SK-N-SH (cell line): ENCODE measurements at regions not wholly inside any gene's neighbourhood (a gene's known extent, or its start where the extent isn't known, plus 50 kb on each side); places are given as distances from the start of the nearest gene placed in this dataset.

Source experiments
- CTCF ChIA-PET: fragments of 300-600, 350-600 bp; formaldehyde crosslinking; extraction: SDS; loops from one replicate; lab custom pipeline; 2021; lab: Yijun Ruan, JAX
- POLR2A ChIA-PET: fragments of 350-600 bp; sonication (Branson Sonifier 250); formaldehyde crosslinking; extraction: SDS; loops from one replicate; lab custom pipeline; 2020; ENCODE audit warnings: antibody characterized with exemption, inconsistent platforms; lab: Yijun Ruan, JAX
- DNase-seq: peaks from one replicate; pipeline ENCODE4 v3.0.0; 2012
- H2AFZ ChIP-seq: fragments of 200-600 bp; sonication (generic); 2 replicates; pipeline ENCODE4 v1.8.1; 2016; ENCODE audit warnings: antibody characterized with exemption, mild to moderate bottlenecking, low read depth
- H3F3A ChIP-seq: fragments of 200-600 bp; sonication (generic); replicated peaks from 2 replicates; pipeline ENCODE3; 2016; ENCODE audit warnings: antibody characterized with exemption, mild to moderate bottlenecking; ENCODE audit not compliant: insufficient read depth
- H3K27ac ChIP-seq, 2 experiments: fragments of 200-500 bp in 1 of 2; fragments of 200-600 bp in 1 of 2; sonication (Bioruptor generic) in 1 of 2; sonication (generic), shearing (Covaris generic) in 1 of 2; 2 replicates each; pipeline versions ENCODE4 v1.5.1 to v1.6.1; 2014 to 2016; ENCODE audit warnings: low read depth in 2 of 2, inconsistent platforms in 1 of 2, low read length in 1 of 2, mild to moderate bottlenecking in 1 of 2, mixed read lengths in 1 of 2
- H3K27me3 ChIP-seq: fragments of 200-600 bp; sonication (generic), shearing (Covaris generic); 2 replicates; pipeline ENCODE4 v1.6.1; 2016; ENCODE audit warnings: mixed run types; ENCODE audit not compliant: insufficient read depth
- H3K36me3 ChIP-seq, 2 experiments: fragments of 200-500 bp in 1 of 2; fragments of 200-600 bp in 1 of 2; sonication (Bioruptor generic) in 1 of 2; sonication (generic) in 1 of 2; replicated peaks in 1 of 2; 2 replicates each; pipeline versions ENCODE3 to v1.5.1; 2014 to 2016; ENCODE audit warnings: low read length in 1 of 2, mild to moderate bottlenecking in 1 of 2; ENCODE audit not compliant: insufficient read depth in 2 of 2, control insufficient read depth in 1 of 2
- H3K4me1 ChIP-seq, 2 experiments: fragments of 200-500 bp in 1 of 2; fragments of 200-600 bp in 1 of 2; sonication (Bioruptor generic) in 1 of 2; sonication (generic), shearing (Covaris generic) in 1 of 2; 2 replicates each; pipeline versions ENCODE4 v1.5.1 to v1.6.1; 2014 to 2016; ENCODE audit warnings: low read depth in 1 of 2, low read length in 1 of 2, mixed run types in 1 of 2; ENCODE audit not compliant: insufficient read depth in 2 of 2, control insufficient read depth in 1 of 2
- H3K4me2 ChIP-seq: fragments of 200-600 bp; sonication (generic), shearing (Covaris generic); 2 replicates; pipeline ENCODE4 v1.6.1; 2017; ENCODE audit warnings: mixed run types
- H3K4me3 ChIP-seq, 2 experiments: fragments of 200-500 bp in 1 of 2; fragments of 200-600 bp in 1 of 2; sonication (Bioruptor generic) in 1 of 2; sonication (generic), shearing (Covaris generic) in 1 of 2; 2 replicates each; pipeline versions ENCODE4 v1.5.1 to v1.8.1; 2014 to 2016; ENCODE audit warnings: low read depth in 2 of 2, inconsistent platforms in 1 of 2, low read length in 1 of 2, mild to moderate bottlenecking in 1 of 2, mixed read lengths in 1 of 2, moderate library complexity in 1 of 2
- H3K79me2 ChIP-seq: fragments of 200-600 bp; sonication (generic); 2 replicates; pipeline ENCODE4 v1.8.1; 2017; ENCODE audit warnings: mild to moderate bottlenecking; ENCODE audit not compliant: insufficient read depth
- H3K9ac ChIP-seq: fragments of 200-600 bp; sonication (generic); 2 replicates; pipeline ENCODE4 v1.6.1; 2017; ENCODE audit warnings: mixed run types
- H3K9me2 ChIP-seq: fragments of 200-600 bp; sonication (generic); 2 replicates; pipeline ENCODE4 v1.6.1; 2017; ENCODE audit warnings: mixed run types
- H3K9me3 ChIP-seq: fragments of 200-600 bp; sonication (generic); 2 replicates; pipeline ENCODE4 v1.6.1; 2017; ENCODE audit warnings: mixed run types, mild to moderate bottlenecking, moderate library complexity
- H4K20me1 ChIP-seq: fragments of 200-600 bp; sonication (generic); 2 replicates; pipeline ENCODE4 v1.6.1; 2017; ENCODE audit warnings: mild to moderate bottlenecking, mixed run types; ENCODE audit not compliant: insufficient read depth
- CHD2 ChIP-seq: fragments of 150-350 bp; IDR thresholded peaks from 2 replicates; pipeline ENCODE4 v1.6.1; 2018; ENCODE audit warnings: low read length; ENCODE audit not compliant: partially characterized antibody
- CTCF ChIP-seq: fragments of 200-600 bp; sonication (generic); IDR thresholded peaks from 2 replicates; pipeline ENCODE4 v1.6.1; 2017; ENCODE audit warnings: antibody characterized with exemption, mild to moderate bottlenecking, moderate library complexity
- EP300 ChIP-seq, 2 experiments: IDR thresholded peaks; 2 replicates each; pipeline versions ENCODE4 v1.4.0 to v1.6.1; 2012; ENCODE audit warnings: borderline replicate concordance in 1 of 2, low read depth in 1 of 2, low read length in 1 of 2
- EZH2phosphoT487 ChIP-seq: fragments of 200-600 bp; sonication (generic); IDR thresholded peaks from 2 replicates; pipeline ENCODE4 v1.6.1; 2017; ENCODE audit warnings: low read depth, mixed run types, mild to moderate bottlenecking, antibody characterized with exemption, moderate library complexity, borderline replicate concordance
- FOSL2 ChIP-seq: IDR thresholded peaks from 2 replicates; pipeline ENCODE4 v1.4.0; 2012; ENCODE audit warnings: low read depth, mild to moderate bottlenecking, moderate library complexity, borderline replicate concordance
- FOXJ3 ChIP-seq: sonication (generic); formaldehyde crosslinking; IDR thresholded peaks from 2 replicates; pipeline ENCODE4 v1.5.1; 2020; ENCODE audit warnings: mild to moderate bottlenecking, missing genetic modification reagents
- FOXM1 ChIP-seq: IDR thresholded peaks from 2 replicates; pipeline ENCODE4 v1.4.0; 2012; ENCODE audit warnings: low read depth, mild to moderate bottlenecking
- GATA2 ChIP-seq: sonication (generic); formaldehyde crosslinking; IDR thresholded peaks from 2 replicates; pipeline ENCODE4 v1.5.0; 2020; ENCODE audit warnings: mild to moderate bottlenecking, missing genetic modification reagents
- IRF3 ChIP-seq: fragments of 150-350 bp; IDR thresholded peaks from 2 replicates; pipeline ENCODE4 v1.6.1; 2016; ENCODE audit warnings: mild to moderate bottlenecking, low read depth, low read length
- MEF2A ChIP-seq: IDR thresholded peaks from 2 replicates; pipeline ENCODE4 v1.4.0; 2012; ENCODE audit warnings: low read depth, borderline replicate concordance
- PBX3 ChIP-seq: IDR thresholded peaks from 2 replicates; pipeline ENCODE4; 2012
- RCOR1 ChIP-seq: fragments of 150-350 bp; IDR thresholded peaks from 2 replicates; pipeline ENCODE4 v1.6.1; 2017; ENCODE audit warnings: antibody characterized with exemption, low read length
- RXRA ChIP-seq: IDR thresholded peaks from 2 replicates; pipeline ENCODE4 v1.4.0; 2012; ENCODE audit warnings: low read depth, mild to moderate bottlenecking, borderline replicate concordance
- SIN3A ChIP-seq: IDR thresholded peaks from 2 replicates; pipeline ENCODE4 v1.6.1; 2012; ENCODE audit warnings: low read depth, mild to moderate bottlenecking, low read length, moderate library complexity, borderline replicate concordance
- TCF12 ChIP-seq: IDR thresholded peaks from 2 replicates; pipeline ENCODE4 v1.4.0; 2012
- YY1 ChIP-seq: IDR thresholded peaks from 2 replicates; pipeline ENCODE4 v1.4.0; 2012; ENCODE audit warnings: low read depth, mild to moderate bottlenecking
- WGBS: methylation state at CpG from one replicate; pipeline ENCODE4 v1.1.6; 2017; ENCODE audit warnings: low lambda C conversion rate; 5-methylcytosine and 5-hydroxymethylcytosine counted together
- TF ChIP-seq, protein P1 (sequence below): IDR thresholded peaks from 2 replicates; pipeline ENCODE4 v1.6.1; 2012; ENCODE audit warnings: mild to moderate bottlenecking, low read depth, low read length, moderate library complexity

- Histone ChIP-seq H3K9ac (no peak overlapping the region), H3K4me1 (no peaks in the 10 kb centered on the region), H3K4me3 (no peak overlapping the region), H4K20me1 (no peaks in the 10 kb centered on the region), H3K36me3 (no peaks in the 10 kb centered on the region), H3K9me3 (no peaks in the 10 kb centered on the region), H3K9me2 (no peaks in the 10 kb centered on the region), H3F3A (no peaks in the 10 kb centered on the region), H3K4me2 (no peak overlapping the region), H3K27ac (no peak overlapping the region), H3K79me2 (no peaks in the 10 kb centered on the region), H2AFZ (no peak overlapping the region), H3K27me3 (no peaks in the 10 kb centered on the region)
- TF ChIP-seq SIN3A: no peak
- TF ChIP-seq FOXJ3 (CRISPR knock-in tag): no peak
- TF ChIP-seq EP300 (IDR thresholded peaks at IDR 0.05; ENCODE audit: borderline replicate concordance in 1 of 2, low read depth in 1 of 2, low read length in 1 of 2): no peak
- TF ChIP-seq FOXM1: no peak
- TF ChIP-seq CHD2: no peak
- TF ChIP-seq, protein P1, sequence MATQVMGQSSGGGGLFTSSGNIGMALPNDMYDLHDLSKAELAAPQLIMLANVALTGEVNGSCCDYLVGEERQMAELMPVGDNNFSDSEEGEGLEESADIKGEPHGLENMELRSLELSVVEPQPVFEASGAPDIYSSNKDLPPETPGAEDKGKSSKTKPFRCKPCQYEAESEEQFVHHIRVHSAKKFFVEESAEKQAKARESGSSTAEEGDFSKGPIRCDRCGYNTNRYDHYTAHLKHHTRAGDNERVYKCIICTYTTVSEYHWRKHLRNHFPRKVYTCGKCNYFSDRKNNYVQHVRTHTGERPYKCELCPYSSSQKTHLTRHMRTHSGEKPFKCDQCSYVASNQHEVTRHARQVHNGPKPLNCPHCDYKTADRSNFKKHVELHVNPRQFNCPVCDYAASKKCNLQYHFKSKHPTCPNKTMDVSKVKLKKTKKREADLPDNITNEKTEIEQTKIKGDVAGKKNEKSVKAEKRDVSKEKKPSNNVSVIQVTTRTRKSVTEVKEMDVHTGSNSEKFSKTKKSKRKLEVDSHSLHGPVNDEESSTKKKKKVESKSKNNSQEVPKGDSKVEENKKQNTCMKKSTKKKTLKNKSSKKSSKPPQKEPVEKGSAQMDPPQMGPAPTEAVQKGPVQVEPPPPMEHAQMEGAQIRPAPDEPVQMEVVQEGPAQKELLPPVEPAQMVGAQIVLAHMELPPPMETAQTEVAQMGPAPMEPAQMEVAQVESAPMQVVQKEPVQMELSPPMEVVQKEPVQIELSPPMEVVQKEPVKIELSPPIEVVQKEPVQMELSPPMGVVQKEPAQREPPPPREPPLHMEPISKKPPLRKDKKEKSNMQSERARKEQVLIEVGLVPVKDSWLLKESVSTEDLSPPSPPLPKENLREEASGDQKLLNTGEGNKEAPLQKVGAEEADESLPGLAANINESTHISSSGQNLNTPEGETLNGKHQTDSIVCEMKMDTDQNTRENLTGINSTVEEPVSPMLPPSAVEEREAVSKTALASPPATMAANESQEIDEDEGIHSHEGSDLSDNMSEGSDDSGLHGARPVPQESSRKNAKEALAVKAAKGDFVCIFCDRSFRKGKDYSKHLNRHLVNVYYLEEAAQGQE: no peak
- TF ChIP-seq MEF2A: no peak
- CTCF ChIA-PET: no interaction called here
- POLR2A ChIA-PET: no interaction called here
- DNase-seq: no peak
- WGBS: 0% methylated on average over 1 of the region's 1 CpG
Observed at GRCh38 chr4:38344929-38345328, 319.1 kb upstream of the KLF3 start.

GRCh38 chr4:38347251-38347650 lies 316.7 kb upstream of the KLF3 start:
- WGBS: 38% methylated on average over 3 of the region's 3 CpGs
- TF ChIP-seq RXRA: no peak
- no peak for TF ChIP-seq GATA2 (CRISPR knock-in tag)
- no peak for TF ChIP-seq TCF12
- no peak for TF ChIP-seq IRF3
- TF ChIP-seq RCOR1: no peak
- no peak for TF ChIP-seq FOSL2
- TF ChIP-seq YY1: no peak
- no peak for TF ChIP-seq EZH2phosphoT487
- TF ChIP-seq CTCF: no peak
- TF ChIP-seq PBX3: no peak
- H3K4me3 ChIP-seq: no peak overlapping the region
- no peak overlapping the region for H2AFZ ChIP-seq
- no peaks in the 10 kb centered on the region for H4K20me1 ChIP-seq
- DNase-seq: no peak
- ChIA-PET CTCF (no interaction called here), POLR2A (no interaction called here)
- no peaks in the 10 kb centered on the region for H3K4me1 ChIP-seq
- H3K36me3 ChIP-seq: no peaks in the 10 kb centered on the region
- no peaks in the 10 kb centered on the region for H3K27me3 ChIP-seq
- no peak overlapping the region for H3K27ac ChIP-seq
- no peaks in the 10 kb centered on the region for H3F3A ChIP-seq
- H3K9ac ChIP-seq: no peak overlapping the region
- H3K79me2 ChIP-seq: no peaks in the 10 kb centered on the region
- no peaks in the 10 kb centered on the region for H3K9me2 ChIP-seq
- H3K9me3 ChIP-seq: no peaks in the 10 kb centered on the region
- H3K4me2 ChIP-seq: no peak overlapping the region
